Endodermal cell (in vitro differentiated cells): ENCODE measurements at regions not wholly inside any gene's neighbourhood (a gene's known extent, or its start where the extent isn't known, plus 50 kb on each side); places are given as distances from the start of the nearest gene placed in this dataset.
A peak's percentile ranks its signal among the peaks of the same experiment; 100 is the strongest.

Source experiments
- DNase-seq: peaks from one replicate; pipeline ENCODE4 v3.0.0-alpha.2; 2017
- H3K27ac ChIP-seq: 2 replicates; pipeline ENCODE4 v1.5.1; 2013; ENCODE audit warnings: mild to moderate bottlenecking, low read depth, low read length, moderate library complexity
- H3K27me3 ChIP-seq: 2 replicates; pipeline ENCODE4 v1.6.1; 2013; ENCODE audit warnings: mild to moderate bottlenecking, low read length, moderate library complexity; ENCODE audit not compliant: insufficient read depth, control insufficient read depth, poor library complexity, severe bottlenecking
- H3K36me3 ChIP-seq: 2 replicates; pipeline ENCODE4 v1.7.0; 2013; ENCODE audit warnings: mild to moderate bottlenecking, low read length, moderate library complexity; ENCODE audit not compliant: control insufficient read depth, insufficient read depth
- H3K4me1 ChIP-seq: one replicate; pipeline ENCODE4 v1.7.0; 2013; ENCODE audit warnings: low read length; ENCODE audit not compliant: control insufficient read depth, insufficient read depth
- H3K4me3 ChIP-seq: 2 replicates; pipeline ENCODE4 v1.5.1; 2013; ENCODE audit warnings: mild to moderate bottlenecking, low read length, moderate library complexity
- H3K9ac ChIP-seq: 2 replicates; pipeline ENCODE4 v1.6.1; 2013; ENCODE audit warnings: mild to moderate bottlenecking, low read length, moderate library complexity; ENCODE audit not compliant: poor library complexity, severe bottlenecking; ENCODE audit errors: extremely low read depth
- H3K9me3 ChIP-seq: 2 replicates; pipeline ENCODE4 v1.6.1; 2013; ENCODE audit warnings: mild to moderate bottlenecking, low read length, moderate library complexity; ENCODE audit not compliant: control insufficient read depth
- H3K27ac Mint-ChIP-seq: 2 replicates; pipeline ENCODE4 v1.8.0; 2020; ENCODE audit warnings: mixed read lengths
- H3K27me3 Mint-ChIP-seq: 2 replicates; pipeline ENCODE4 v1.8.0; 2021; ENCODE audit warnings: mild to moderate bottlenecking, mixed read lengths; ENCODE audit not compliant: insufficient read depth
- H3K36me3 Mint-ChIP-seq: 2 replicates; pipeline ENCODE4 v1.8.0; 2020; ENCODE audit warnings: low read depth, mixed read lengths
- H3K4me1 Mint-ChIP-seq: 2 replicates; pipeline ENCODE4 v1.8.0; 2020; ENCODE audit warnings: mixed read lengths
- H3K4me3 Mint-ChIP-seq: 2 replicates; pipeline ENCODE4 v1.8.0; 2020; ENCODE audit warnings: mild to moderate bottlenecking, moderate library complexity, mixed read lengths
- H3K9me3 Mint-ChIP-seq: 2 replicates; pipeline ENCODE4 v1.8.0; 2020; ENCODE audit warnings: mild to moderate bottlenecking, mixed read lengths
- CTCF ChIP-seq: fragments of 200-600 bp; sonication (generic); conservative IDR thresholded peaks from 2 replicates; pipeline ENCODE4 v1.5.0; 2021; ENCODE audit warnings: antibody characterized with exemption, mild to moderate bottlenecking
- WGBS, 2 experiments: methylation state at CpG; one replicate each; pipeline versions ENCODE4 v1.1.5 to v1.1.7; 2013; ENCODE audit warnings: missing lambda C conversion rate in 2 of 2, mixed read lengths in 1 of 2; ENCODE audit not compliant: insufficient coverage in 1 of 2, insufficient read length in 1 of 2; 5-methylcytosine and 5-hydroxymethylcytosine counted together

GRCh38 chr7:116377721-116378120 lies 121.8 kb upstream of the CAV2 start:
- peaks cover 7% of the 10 kb centered on the region for H3K4me1 Mint-ChIP-seq
- 85% methylated on average over 2 of the region's 2 CpGs for WGBS, 2 experiments
- H3K27me3 Mint-ChIP-seq = no peaks in the 10 kb centered on the region
- Histone ChIP-seq H3K4me1 (no peaks in the 10 kb centered on the region), H3K27me3 (no peaks in the 10 kb centered on the region), H3K36me3 (no peaks in the 10 kb centered on the region), H3K9ac (no peak overlapping the region), H3K4me3 (no peak overlapping the region), H3K27ac (no peak overlapping the region), H3K9me3 (no peaks in the 10 kb centered on the region)
- H3K27ac Mint-ChIP-seq = no peak overlapping the region
- H3K9me3 Mint-ChIP-seq = peaks cover 14% of the 10 kb centered on the region
- H3K36me3 Mint-ChIP-seq = no peaks in the 10 kb centered on the region
- DNase-seq = no peak
- peak; percentile 20 for TF ChIP-seq CTCF
- H3K4me3 Mint-ChIP-seq = no peak overlapping the region

GRCh38 chr7:116380025-116380424 lies 119.5 kb upstream of the CAV2 start:
- peaks cover 6% of the 10 kb centered on the region for H3K9me3 Mint-ChIP-seq
- H3K36me3 Mint-ChIP-seq = no peaks in the 10 kb centered on the region
- Histone ChIP-seq H3K27ac (no peak overlapping the region), H3K36me3 (no peaks in the 10 kb centered on the region), H3K9me3 (no peaks in the 10 kb centered on the region), H3K4me1 (no peaks in the 10 kb centered on the region), H3K27me3 (no peaks in the 10 kb centered on the region), H3K9ac (no peak overlapping the region), H3K4me3 (no peak overlapping the region)
- no peak overlapping the region for H3K4me3 Mint-ChIP-seq
- H3K27me3 Mint-ChIP-seq = no peaks in the 10 kb centered on the region
- DNase-seq = no peak
- no peak for TF ChIP-seq CTCF
- peaks cover 7% of the 10 kb centered on the region for H3K4me1 Mint-ChIP-seq
- WGBS, 2 experiments = 95 to 100% methylated on average over 1 of the region's 1 CpG
- H3K27ac Mint-ChIP-seq = no peak overlapping the region

- Mint-ChIP-seq H3K4me3 (no peak overlapping the region), H3K9me3 (peaks cover 2% of the 10 kb centered on the region), H3K4me1 (peaks cover 7% of the 10 kb centered on the region), H3K27ac (no peak overlapping the region), H3K36me3 (no peaks in the 10 kb centered on the region), H3K27me3 (no peaks in the 10 kb centered on the region)
- DNase-seq = no peak
- H3K4me3 ChIP-seq = no peak overlapping the region
- no peaks in the 10 kb centered on the region for H3K27me3 ChIP-seq
- WGBS, 2 experiments = 93% methylated on average over 1 of the region's 1 CpG; no CpG with 5 or more reads in 1 of the 2 experiments
- no peak overlapping the region for H3K9ac ChIP-seq
- no peak for TF ChIP-seq CTCF
- no peak overlapping the region for H3K27ac ChIP-seq
- H3K9me3 ChIP-seq = no peaks in the 10 kb centered on the region
- H3K4me1 ChIP-seq = no peaks in the 10 kb centered on the region
- H3K36me3 ChIP-seq = no peaks in the 10 kb centered on the region
Measured at GRCh38 chr7:116382375-116382774, 117.2 kb upstream of the CAV2 start.
